T-helper 2 cell treated with Interferon-gamma antibody and Interleukin-4, amounts not matched to agents 5 μg/mL and 100 μg/mL, for 36 hours (primary cell): ENCODE measurements at regions not wholly inside any gene's neighbourhood (a gene's known extent, or its start where the extent isn't known, plus 50 kb on each side); places are given as distances from the start of the nearest gene placed in this dataset.

Source experiments
- DNase-seq: peaks from one replicate; pipeline ENCODE4 v3.0.0; 2021; ENCODE audit warnings: low spot score
- H3K27ac Mint-ChIP-seq: one replicate; pipeline ENCODE4 v1.8.0; 2021; ENCODE audit warnings: mild to moderate bottlenecking, mixed read lengths
- H3K27me3 Mint-ChIP-seq: one replicate; pipeline ENCODE4 v1.8.0; 2021; ENCODE audit warnings: low read depth, mixed read lengths
- H3K36me3 Mint-ChIP-seq: one replicate; pipeline ENCODE4 v1.8.0; 2021; ENCODE audit warnings: low read depth, mixed read lengths
- H3K4me1 Mint-ChIP-seq: one replicate; pipeline ENCODE4 v1.8.0; 2021; ENCODE audit warnings: low read depth, mixed read lengths
- H3K4me3 Mint-ChIP-seq: one replicate; pipeline ENCODE4 v1.8.0; 2022; ENCODE audit warnings: mild to moderate bottlenecking, moderate library complexity, mixed read lengths
- H3K9me3 Mint-ChIP-seq: one replicate; pipeline ENCODE4 v1.8.0; 2021; ENCODE audit warnings: mixed read lengths

DNA sequence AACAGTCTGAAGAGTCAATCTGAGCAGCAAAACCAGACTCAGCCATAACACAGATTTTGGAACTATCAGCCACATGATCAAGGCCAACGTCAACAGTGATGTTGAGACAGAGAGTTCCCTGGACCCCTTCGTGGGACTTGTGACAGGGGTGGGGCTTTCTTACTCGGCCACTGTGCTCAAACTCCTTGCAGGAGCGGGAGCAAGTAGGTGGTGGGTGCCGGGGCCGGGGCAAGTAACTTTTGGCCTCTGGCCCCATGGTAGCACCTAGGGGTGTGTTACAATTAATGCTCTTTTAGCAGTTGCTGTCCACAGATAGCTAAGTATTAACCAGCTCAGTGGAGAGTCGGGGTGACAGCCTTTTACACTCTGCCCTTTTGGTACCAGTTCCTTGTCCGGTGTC is 384.4 kb downstream of the NUAK1 start:
- no peaks in the 10 kb centered on the region for H3K27me3 Mint-ChIP-seq
- no peak overlapping the region for H3K4me3 Mint-ChIP-seq
- H3K27ac Mint-ChIP-seq = no peak overlapping the region
- H3K4me1 Mint-ChIP-seq = no peaks in the 10 kb centered on the region
- no peaks in the 10 kb centered on the region for H3K9me3 Mint-ChIP-seq
- DNase-seq = no peak
- H3K36me3 Mint-ChIP-seq = no peaks in the 10 kb centered on the region

DNA sequence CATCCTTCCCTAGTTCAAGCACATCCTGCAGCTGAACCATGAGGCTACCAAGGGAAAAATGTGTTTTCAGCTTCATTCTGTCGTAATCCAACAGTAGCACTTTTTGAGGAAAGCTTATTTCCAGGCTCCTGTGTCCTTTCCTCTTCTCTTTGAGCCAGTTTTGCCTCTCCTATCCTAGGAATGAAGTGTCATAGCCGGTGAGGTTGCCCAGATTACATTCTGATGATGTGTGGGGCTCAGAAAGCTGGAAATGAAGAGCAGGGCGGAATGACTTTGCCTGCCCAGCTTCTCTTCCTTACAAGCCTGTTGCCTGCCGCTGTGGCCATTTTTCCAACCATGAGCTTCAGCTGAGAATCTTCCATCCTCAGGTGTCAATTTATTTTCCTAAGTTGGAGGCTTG is 381.8 kb downstream of the NUAK1 start:
- Mint-ChIP-seq H3K4me3 (no peak overlapping the region), H3K27me3 (no peaks in the 10 kb centered on the region), H3K4me1 (no peaks in the 10 kb centered on the region), H3K27ac (no peak overlapping the region), H3K9me3 (no peaks in the 10 kb centered on the region), H3K36me3 (no peaks in the 10 kb centered on the region)
- DNase-seq = no peak

DNA sequence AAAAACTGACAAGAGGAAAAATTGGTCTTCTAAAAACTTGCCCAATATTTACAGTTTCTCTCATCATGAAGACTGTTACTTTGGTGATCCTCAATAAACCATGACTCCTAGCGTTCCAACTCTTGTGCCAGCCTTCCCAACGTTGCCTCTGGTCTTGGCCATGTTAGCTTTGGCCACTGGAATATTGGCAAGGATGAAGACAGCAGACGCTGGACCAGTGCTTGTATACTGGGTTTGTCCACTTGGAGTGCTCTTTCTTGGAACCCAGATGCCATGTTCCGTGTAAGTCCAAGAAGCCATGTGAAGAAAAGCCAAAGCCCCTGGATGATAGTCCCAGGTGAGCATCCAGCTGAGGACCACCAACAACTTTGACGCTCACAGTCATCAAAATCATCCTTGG is 379.6 kb downstream of the NUAK1 start:
- Mint-ChIP-seq H3K27ac (no peak overlapping the region), H3K4me1 (no peaks in the 10 kb centered on the region)

DNA sequence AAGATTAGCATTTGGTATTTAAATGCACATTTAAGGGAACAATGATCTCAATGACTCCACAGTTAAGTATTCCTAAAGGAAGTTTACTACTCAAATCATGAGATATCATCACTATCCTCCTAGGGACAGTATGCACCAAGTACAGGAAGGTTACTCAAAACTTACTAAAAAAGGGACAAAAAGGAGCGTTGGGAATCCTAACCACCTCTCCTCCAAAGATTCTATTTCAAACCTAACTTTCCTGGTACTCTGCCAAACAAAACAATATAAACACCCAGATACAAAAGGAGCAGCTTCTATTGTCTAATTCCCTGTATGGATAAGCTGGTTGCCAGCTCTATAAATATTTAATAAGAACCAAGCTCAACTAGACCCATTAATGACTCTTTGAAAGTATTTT is 377.7 kb downstream of the NUAK1 start:
- Mint-ChIP-seq H3K27me3 (no peaks in the 10 kb centered on the region), H3K36me3 (no peaks in the 10 kb centered on the region), H3K9me3 (no peaks in the 10 kb centered on the region), H3K4me1 (no peaks in the 10 kb centered on the region), H3K27ac (no peak overlapping the region), H3K4me3 (no peak overlapping the region)
- DNase-seq = no peak

More for the DNA sequence above, 379.6 kb downstream of the NUAK1 start:
- no peaks in the 10 kb centered on the region for H3K27me3 Mint-ChIP-seq
- no peak for DNase-seq
- H3K4me3 Mint-ChIP-seq = no peak overlapping the region
- no peaks in the 10 kb centered on the region for H3K36me3 Mint-ChIP-seq
- no peaks in the 10 kb centered on the region for H3K9me3 Mint-ChIP-seq

DNA sequence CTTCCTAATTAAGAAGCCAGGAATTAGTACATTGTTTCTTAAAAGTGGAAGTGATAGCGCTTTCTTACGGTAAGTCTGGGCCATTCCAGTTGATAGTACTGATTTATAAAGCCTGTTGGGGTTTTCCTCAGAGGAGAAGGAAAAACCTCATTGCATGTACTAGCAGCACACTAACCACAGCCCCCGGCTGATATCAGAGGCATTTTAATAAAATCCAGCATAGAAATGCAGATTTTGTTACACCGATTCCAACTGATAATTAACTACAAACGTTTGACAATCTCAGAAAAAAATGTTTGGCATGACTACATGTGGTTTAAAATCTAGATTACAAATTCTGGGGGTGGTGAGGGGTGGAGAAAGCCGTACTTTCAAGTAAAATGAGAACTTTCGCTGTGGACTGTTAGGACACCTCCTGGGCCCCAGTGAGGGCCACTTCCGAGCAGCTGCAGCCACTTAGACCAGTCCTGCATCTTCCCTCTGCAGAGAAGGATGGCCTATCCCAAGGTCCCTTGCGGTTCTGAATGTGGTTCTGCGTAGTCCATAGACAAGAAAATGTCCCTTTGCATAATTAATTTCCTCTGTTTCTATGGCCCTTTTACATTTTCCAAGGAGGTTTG is 374.4 kb downstream of the NUAK1 start:
- Mint-ChIP-seq H3K4me3 (no peak overlapping the region), H3K9me3 (no peaks in the 10 kb centered on the region), H3K4me1 (no peaks in the 10 kb centered on the region), H3K36me3 (no peaks in the 10 kb centered on the region), H3K27ac (no peak overlapping the region), H3K27me3 (peaks cover 4% of the 10 kb centered on the region)
- DNase-seq = no peak

DNA sequence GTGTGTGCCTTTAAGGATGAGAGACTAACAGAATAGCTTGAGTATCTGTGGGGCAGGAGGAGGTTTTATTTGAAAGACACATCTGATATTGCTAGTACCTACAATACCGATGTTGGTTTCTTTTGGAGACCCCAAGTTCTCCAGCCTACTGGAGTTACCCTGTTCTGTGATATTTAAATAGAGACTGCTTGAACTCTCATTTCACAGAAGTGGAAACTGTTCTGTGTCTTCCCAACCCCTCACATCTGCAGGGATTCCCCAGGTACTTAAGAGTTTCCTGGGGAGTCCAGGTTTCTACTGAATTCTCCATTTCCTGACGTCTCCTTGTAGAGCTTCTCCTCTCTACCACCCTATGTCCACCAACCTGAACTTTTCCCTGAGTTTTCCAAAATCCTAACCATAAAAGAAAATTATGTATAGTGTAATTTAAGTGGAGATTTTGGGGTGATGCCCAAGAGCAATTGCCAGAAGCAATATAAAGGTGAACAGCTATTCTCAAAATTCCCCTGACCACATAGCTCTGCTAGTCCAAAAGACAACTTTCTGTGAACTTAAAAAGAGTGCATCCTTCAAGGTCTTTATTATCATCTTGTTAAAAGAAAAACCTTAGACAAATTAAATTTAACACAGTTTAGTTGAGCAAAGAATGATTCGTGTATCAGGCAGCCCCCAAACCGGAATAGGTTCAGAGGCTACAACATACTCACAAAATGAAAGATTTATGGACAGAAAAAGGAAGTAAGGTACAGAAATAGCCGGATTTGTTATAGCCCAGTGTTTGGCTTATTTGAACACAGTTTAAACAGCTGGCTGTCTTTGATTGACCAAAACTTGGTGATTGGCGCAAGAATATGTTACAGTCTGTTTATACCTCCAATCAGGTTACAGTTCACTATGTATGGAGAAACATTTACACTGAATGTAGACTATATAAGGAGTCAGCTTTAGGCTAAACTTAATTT is 373.4 kb downstream of the NUAK1 start:
- Mint-ChIP-seq H3K9me3 (no peaks in the 10 kb centered on the region), H3K36me3 (no peaks in the 10 kb centered on the region), H3K27ac (no peak overlapping the region), H3K4me1 (no peaks in the 10 kb centered on the region), H3K4me3 (no peak overlapping the region), H3K27me3 (peaks cover 4% of the 10 kb centered on the region)
- no peak for DNase-seq

DNA sequence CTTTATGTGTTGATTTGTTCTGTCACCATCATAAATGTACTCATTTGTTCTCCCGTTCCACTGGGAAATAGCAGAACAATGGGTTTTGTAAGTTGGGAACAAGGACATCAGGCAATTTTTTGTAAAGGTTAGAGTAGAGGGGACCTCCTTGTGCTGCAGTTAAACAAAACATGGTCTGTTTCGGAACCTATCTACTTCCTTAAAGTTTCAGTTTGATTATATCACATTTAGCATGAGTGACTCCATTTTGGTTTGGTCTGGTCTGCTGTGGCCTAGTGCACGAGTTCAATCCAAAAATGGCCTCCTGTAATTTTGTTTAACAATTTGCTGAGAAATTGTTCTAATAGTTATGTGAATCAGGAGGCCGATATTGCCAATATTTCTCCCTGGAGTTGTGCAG is 372.7 kb downstream of the NUAK1 start:
- peaks cover 4% of the 10 kb centered on the region for H3K27me3 Mint-ChIP-seq
- no peak for DNase-seq
- no peaks in the 10 kb centered on the region for H3K9me3 Mint-ChIP-seq
- H3K27ac Mint-ChIP-seq = no peak overlapping the region
- no peaks in the 10 kb centered on the region for H3K4me1 Mint-ChIP-seq
- no peak overlapping the region for H3K4me3 Mint-ChIP-seq
- H3K36me3 Mint-ChIP-seq = no peaks in the 10 kb centered on the region

DNA sequence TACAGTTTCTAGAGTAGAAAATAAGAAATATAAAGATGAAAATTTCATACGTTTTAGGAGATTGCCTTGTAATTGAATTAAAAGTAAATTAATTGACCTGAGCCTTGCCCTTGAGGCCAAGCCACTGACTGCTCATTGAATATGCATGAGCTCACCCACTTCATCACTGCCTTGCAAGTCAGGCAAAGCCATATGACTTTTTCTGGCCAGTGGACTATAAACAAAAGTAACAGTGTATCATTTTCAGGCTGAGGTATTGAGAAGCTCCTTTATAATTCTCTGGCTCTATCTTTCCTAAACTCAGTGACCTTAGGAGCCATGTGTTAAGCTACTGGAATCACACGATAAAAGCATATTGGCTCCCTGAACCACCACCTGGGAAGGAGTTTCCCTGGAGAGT is 369.3 kb downstream of the NUAK1 start:
- no peak for DNase-seq
- Mint-ChIP-seq H3K27me3 (peaks cover 4% of the 10 kb centered on the region), H3K9me3 (no peaks in the 10 kb centered on the region), H3K36me3 (no peaks in the 10 kb centered on the region), H3K27ac (no peak overlapping the region), H3K4me3 (no peak overlapping the region), H3K4me1 (no peaks in the 10 kb centered on the region)

DNA sequence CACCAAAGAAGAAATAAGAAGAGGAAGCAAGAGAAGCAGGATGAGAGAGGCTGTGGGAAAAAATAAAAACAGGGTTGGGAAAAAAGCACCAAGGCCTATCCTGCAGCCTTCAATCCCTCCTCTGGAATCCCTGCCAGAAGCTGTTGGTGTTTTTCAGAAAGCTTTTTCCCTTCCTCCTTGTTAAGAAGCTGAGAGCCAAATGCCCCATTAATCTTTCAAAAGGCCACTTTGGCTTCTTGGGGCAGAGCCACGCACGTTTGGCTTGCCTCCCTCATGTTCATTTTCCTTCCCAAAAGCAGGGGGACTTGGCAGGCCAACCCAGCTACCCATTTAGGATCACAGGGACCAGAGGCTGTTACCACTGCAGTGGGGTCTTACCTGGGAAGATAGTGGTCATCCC is 365.3 kb downstream of the NUAK1 start:
- Mint-ChIP-seq H3K4me1 (no peaks in the 10 kb centered on the region), H3K36me3 (no peaks in the 10 kb centered on the region), H3K9me3 (peaks cover 4% of the 10 kb centered on the region), H3K4me3 (no peak overlapping the region), H3K27me3 (no peaks in the 10 kb centered on the region), H3K27ac (no peak overlapping the region)
- DNase-seq = no peak

DNA sequence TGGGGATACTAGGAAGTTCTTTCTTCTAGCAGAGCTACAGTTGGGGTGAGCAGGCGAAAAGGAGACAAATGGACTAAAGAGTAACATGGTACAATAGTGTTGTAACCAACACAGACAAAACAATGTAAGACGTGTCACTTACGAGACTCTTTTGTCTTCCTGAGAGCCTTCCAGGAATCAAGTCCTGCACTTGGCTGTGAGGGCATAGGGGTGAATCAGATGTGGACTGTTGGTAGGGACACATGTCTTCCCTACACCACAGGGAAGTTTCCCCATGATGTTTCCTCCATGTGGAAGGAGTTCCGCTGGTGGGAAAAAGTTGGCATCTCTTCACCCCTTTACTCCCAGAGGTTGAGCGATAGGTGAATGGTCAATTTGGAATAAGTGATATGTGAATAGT is 364.7 kb downstream of the NUAK1 start:
- Mint-ChIP-seq H3K4me1 (no peaks in the 10 kb centered on the region), H3K36me3 (no peaks in the 10 kb centered on the region), H3K9me3 (peaks cover 4% of the 10 kb centered on the region), H3K27ac (no peak overlapping the region), H3K4me3 (no peak overlapping the region), H3K27me3 (no peaks in the 10 kb centered on the region)
- no peak for DNase-seq

DNA sequence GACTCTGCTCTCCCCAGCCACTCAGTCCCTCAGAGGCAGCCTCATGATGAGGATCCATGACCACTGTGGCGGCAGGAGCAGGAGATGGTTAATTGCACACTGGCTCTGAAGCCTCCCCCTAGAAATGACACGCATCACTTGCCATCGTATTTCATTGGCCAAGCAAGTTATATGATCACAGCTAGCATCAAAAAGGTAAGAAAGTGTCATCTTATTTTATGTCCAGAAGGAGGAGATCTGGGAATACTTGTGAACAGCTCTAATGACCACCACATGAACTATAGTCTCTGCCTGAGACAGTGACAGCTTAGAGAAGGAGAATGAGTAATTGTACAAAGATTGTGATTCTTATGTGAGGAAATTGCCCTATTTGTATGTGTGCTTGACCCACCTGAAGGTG is 363.4 kb downstream of the NUAK1 start:
- Mint-ChIP-seq H3K36me3 (no peaks in the 10 kb centered on the region), H3K9me3 (peaks cover 4% of the 10 kb centered on the region), H3K27me3 (no peaks in the 10 kb centered on the region), H3K27ac (no peak overlapping the region), H3K4me1 (no peaks in the 10 kb centered on the region), H3K4me3 (no peak overlapping the region)
- DNase-seq = no peak

DNA sequence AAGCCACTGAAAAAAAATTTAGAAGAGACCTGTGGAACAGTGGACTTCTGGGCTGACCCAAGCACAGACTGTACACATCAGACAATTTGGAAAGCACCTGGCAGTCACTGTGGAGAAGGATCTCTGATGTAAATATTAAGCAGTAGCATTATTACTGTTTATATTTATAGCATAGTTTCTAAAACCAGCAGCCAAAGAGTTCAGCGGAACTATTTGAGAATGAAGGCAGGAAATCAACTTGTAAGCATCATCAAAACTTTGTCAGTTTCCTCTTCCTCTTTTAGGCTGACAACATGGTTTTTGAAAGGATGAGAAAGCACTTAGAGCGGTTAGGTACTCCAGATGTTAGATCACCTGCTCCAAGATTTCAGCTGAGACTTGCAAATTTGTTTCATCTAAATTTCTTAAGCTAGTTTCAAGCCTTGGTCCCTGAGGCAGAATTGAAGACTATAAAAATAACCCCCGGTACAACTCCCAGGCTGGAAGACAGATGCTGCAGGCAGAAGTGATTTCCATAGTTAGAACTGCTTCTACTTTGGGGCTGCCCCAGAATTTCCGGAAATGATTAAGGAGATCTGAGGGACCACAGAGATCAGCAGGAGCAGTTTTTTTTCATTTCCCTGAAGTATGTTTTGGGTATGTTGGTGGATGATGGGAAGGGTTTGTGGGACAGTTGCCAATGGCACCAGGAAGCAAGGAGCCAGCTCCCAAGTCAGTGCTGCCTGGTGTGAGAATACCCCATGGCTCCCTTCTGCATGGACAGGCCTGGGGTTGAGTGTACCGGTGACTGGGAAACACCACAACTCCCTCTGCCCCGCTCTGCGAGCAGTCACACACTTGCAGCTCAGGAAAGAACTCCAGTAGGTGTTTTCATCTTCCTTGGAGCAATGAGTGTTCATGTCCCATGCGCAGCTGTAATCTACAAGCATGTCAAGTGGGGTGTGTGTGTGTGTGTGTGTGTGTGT is 354.5 kb downstream of the NUAK1 start:
- peaks cover 3% of the 10 kb centered on the region for H3K9me3 Mint-ChIP-seq

DNA sequence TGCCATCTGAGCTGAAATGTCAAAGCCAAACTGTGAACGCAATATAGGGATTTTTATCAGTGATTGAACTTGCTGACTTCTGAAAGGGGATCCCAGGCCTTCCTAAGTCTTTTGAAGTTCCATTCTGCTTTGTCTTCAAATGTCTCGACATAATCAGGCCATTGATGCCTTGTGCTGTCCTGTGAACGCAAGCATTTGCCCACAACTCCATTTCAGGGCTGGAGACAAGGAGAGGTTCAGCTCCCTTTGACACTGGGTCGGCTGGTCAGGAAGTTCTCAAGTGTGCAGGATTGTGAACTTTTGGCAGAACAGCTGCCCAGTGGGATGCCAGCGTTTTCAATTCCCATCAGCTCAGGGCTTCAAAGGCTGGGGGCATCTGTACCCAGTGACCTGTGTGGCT is 345.3 kb downstream of the NUAK1 start:
- Mint-ChIP-seq H3K27me3 (peaks cover 6% of the 10 kb centered on the region), H3K4me1 (no peaks in the 10 kb centered on the region), H3K27ac (no peak overlapping the region), H3K4me3 (no peak overlapping the region), H3K36me3 (no peaks in the 10 kb centered on the region), H3K9me3 (no peaks in the 10 kb centered on the region)
- no peak for DNase-seq

More for the DNA sequence above, 354.5 kb downstream of the NUAK1 start:
- Mint-ChIP-seq H3K4me3 (no peak overlapping the region), H3K27me3 (no peaks in the 10 kb centered on the region), H3K36me3 (no peaks in the 10 kb centered on the region), H3K27ac (no peak overlapping the region), H3K4me1 (peaks cover 3% of the 10 kb centered on the region)
- DNase-seq = no peak
